ENCODE measurements at regions not wholly inside any gene's neighbourhood (a gene's known extent, or its start where the extent isn't known, plus 50 kb on each side); places are given as distances from the start of the nearest gene placed in this dataset.

- no peak for TF ChIP-seq POLR2A (IDR thresholded peaks at IDR 0.05)
- TF ChIP-seq CTCF (IDR thresholded peaks at IDR 0.05 in 8 of 11, conservative IDR thresholded peaks at IDR 0.05 in 3 of 11), result no peak
- no peak for TF ChIP-seq POLR2AphosphoS5 (IDR thresholded peaks at IDR 0.05)
Measured at GRCh38 chr2:71933467-71934319, 214.0 kb downstream of the CYP26B1 start.

All from spleen (tissue), 7 donors.